Endodermal cell (in vitro differentiated cells): ENCODE measurements at regions not wholly inside any gene's neighbourhood (a gene's known extent, or its start where the extent isn't known, plus 50 kb on each side); places are given as distances from the start of the nearest gene placed in this dataset.

ENCODE experiments used
- DNase-seq: peaks from one replicate; pipeline ENCODE4 v3.0.0-alpha.2; 2017
- H3K27ac ChIP-seq: 2 replicates; pipeline ENCODE4 v1.5.1; 2013; ENCODE audit warnings: mild to moderate bottlenecking, low read depth, low read length, moderate library complexity
- H3K27me3 ChIP-seq: 2 replicates; pipeline ENCODE4 v1.6.1; 2013; ENCODE audit warnings: mild to moderate bottlenecking, low read length, moderate library complexity; ENCODE audit not compliant: insufficient read depth, control insufficient read depth, poor library complexity, severe bottlenecking
- H3K36me3 ChIP-seq: 2 replicates; pipeline ENCODE4 v1.7.0; 2013; ENCODE audit warnings: mild to moderate bottlenecking, low read length, moderate library complexity; ENCODE audit not compliant: control insufficient read depth, insufficient read depth
- H3K4me1 ChIP-seq: one replicate; pipeline ENCODE4 v1.7.0; 2013; ENCODE audit warnings: low read length; ENCODE audit not compliant: control insufficient read depth, insufficient read depth
- H3K4me3 ChIP-seq: 2 replicates; pipeline ENCODE4 v1.5.1; 2013; ENCODE audit warnings: mild to moderate bottlenecking, low read length, moderate library complexity
- H3K9ac ChIP-seq: 2 replicates; pipeline ENCODE4 v1.6.1; 2013; ENCODE audit warnings: mild to moderate bottlenecking, low read length, moderate library complexity; ENCODE audit not compliant: poor library complexity, severe bottlenecking; ENCODE audit errors: extremely low read depth
- H3K9me3 ChIP-seq: 2 replicates; pipeline ENCODE4 v1.6.1; 2013; ENCODE audit warnings: mild to moderate bottlenecking, low read length, moderate library complexity; ENCODE audit not compliant: control insufficient read depth
- H3K27ac Mint-ChIP-seq: 2 replicates; pipeline ENCODE4 v1.8.0; 2020; ENCODE audit warnings: mixed read lengths
- H3K27me3 Mint-ChIP-seq: 2 replicates; pipeline ENCODE4 v1.8.0; 2021; ENCODE audit warnings: mild to moderate bottlenecking, mixed read lengths; ENCODE audit not compliant: insufficient read depth
- H3K36me3 Mint-ChIP-seq: 2 replicates; pipeline ENCODE4 v1.8.0; 2020; ENCODE audit warnings: low read depth, mixed read lengths
- H3K4me1 Mint-ChIP-seq: 2 replicates; pipeline ENCODE4 v1.8.0; 2020; ENCODE audit warnings: mixed read lengths
- H3K4me3 Mint-ChIP-seq: 2 replicates; pipeline ENCODE4 v1.8.0; 2020; ENCODE audit warnings: mild to moderate bottlenecking, moderate library complexity, mixed read lengths
- H3K9me3 Mint-ChIP-seq: 2 replicates; pipeline ENCODE4 v1.8.0; 2020; ENCODE audit warnings: mild to moderate bottlenecking, mixed read lengths
- WGBS, 2 experiments: methylation state at CpG; one replicate each; pipeline versions ENCODE4 v1.1.5 to v1.1.7; 2013; ENCODE audit warnings: missing lambda C conversion rate in 2 of 2, mixed read lengths in 1 of 2; ENCODE audit not compliant: insufficient coverage in 1 of 2, insufficient read length in 1 of 2; 5-methylcytosine and 5-hydroxymethylcytosine counted together
- TF ChIP-seq, protein P1 (sequence below): fragments of 200-600 bp; sonication (generic); conservative IDR thresholded peaks from 2 replicates; pipeline ENCODE4 v1.5.0; 2021; ENCODE audit warnings: antibody characterized with exemption, mild to moderate bottlenecking

DNA sequence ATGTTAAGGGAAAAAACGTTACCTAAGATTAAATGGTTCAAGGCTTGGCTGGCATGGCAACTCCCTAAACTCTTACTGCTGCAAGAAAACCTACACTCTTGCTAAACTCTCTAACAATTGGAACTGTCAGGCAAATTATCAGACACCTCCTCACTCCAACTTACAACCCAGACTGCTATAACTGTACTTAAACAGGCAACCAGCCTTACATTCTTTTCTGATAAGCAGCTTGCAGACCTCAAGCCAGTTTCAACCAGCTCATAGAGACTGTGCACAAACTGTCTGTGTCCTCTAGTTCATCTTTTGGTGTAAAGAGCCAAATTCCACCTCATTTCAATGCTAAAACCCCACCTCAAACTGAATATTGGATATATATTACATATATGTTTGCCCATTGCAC is 504.9 kb downstream of the UBE2NL start:
- TF ChIP-seq, protein P1, sequence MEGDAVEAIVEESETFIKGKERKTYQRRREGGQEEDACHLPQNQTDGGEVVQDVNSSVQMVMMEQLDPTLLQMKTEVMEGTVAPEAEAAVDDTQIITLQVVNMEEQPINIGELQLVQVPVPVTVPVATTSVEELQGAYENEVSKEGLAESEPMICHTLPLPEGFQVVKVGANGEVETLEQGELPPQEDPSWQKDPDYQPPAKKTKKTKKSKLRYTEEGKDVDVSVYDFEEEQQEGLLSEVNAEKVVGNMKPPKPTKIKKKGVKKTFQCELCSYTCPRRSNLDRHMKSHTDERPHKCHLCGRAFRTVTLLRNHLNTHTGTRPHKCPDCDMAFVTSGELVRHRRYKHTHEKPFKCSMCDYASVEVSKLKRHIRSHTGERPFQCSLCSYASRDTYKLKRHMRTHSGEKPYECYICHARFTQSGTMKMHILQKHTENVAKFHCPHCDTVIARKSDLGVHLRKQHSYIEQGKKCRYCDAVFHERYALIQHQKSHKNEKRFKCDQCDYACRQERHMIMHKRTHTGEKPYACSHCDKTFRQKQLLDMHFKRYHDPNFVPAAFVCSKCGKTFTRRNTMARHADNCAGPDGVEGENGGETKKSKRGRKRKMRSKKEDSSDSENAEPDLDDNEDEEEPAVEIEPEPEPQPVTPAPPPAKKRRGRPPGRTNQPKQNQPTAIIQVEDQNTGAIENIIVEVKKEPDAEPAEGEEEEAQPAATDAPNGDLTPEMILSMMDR: no peak
- Histone ChIP-seq H3K9me3 (peaks cover 10% of the 10 kb centered on the region), H3K9ac (no peak overlapping the region), H3K36me3 (no peaks in the 10 kb centered on the region), H3K4me1 (no peaks in the 10 kb centered on the region), H3K27ac (no peak overlapping the region), H3K27me3 (no peaks in the 10 kb centered on the region), H3K4me3 (no peak overlapping the region)
- 75% methylated on average over 1 of the region's 1 CpG; no CpG with 5 or more reads in 1 of the 2 experiments for WGBS, 2 experiments
- H3K27ac Mint-ChIP-seq: no peak overlapping the region
- no peaks in the 10 kb centered on the region for H3K4me1 Mint-ChIP-seq
- no peak overlapping the region for H3K4me3 Mint-ChIP-seq
- DNase-seq: no peak
- H3K27me3 Mint-ChIP-seq: no peaks in the 10 kb centered on the region
- H3K36me3 Mint-ChIP-seq: no peaks in the 10 kb centered on the region
- H3K9me3 Mint-ChIP-seq: peaks cover 27% of the 10 kb centered on the region
